NCI-H2107 (cell line): ENCODE measurements at regions not wholly inside any gene's neighbourhood (a gene's known extent, or its start where the extent isn't known, plus 50 kb on each side); places are given as distances from the start of the nearest gene placed in this dataset.
A peak's percentile ranks its signal among the peaks of the same experiment; 100 is the strongest.
"Not testable (repeated sequence)": the region's sequence is repeated elsewhere in the genome, so short reads cannot be mapped to it uniquely, and the experiment has no call there.

ENCODE experiments used
- DNase-seq: peaks from one replicate; lab custom pipeline; 2025; lab: John Stamatoyannopoulos, UW

GRCh38 chr18:58805467-58806187, 59.0 kb upstream of the ZNF532 start:
- DNase-seq = peak; percentile 48

GRCh38 chr18:58806826-58807714, 57.6 kb upstream of the ZNF532 start:
- no peak for DNase-seq

- DNase-seq = no peak
Observed at GRCh38 chr18:58807766-58808165, 56.9 kb upstream of the ZNF532 start.

GRCh38 chr18:58808349-58808748, 56.3 kb upstream of the ZNF532 start:
- DNase-seq = no peak

GRCh38 chr18:58811859-58812258, 52.8 kb upstream of the ZNF532 start:
- not testable (repeated sequence) for DNase-seq

- no peak for DNase-seq
Observed at GRCh38 chr18:58813105-58813504, 51.6 kb upstream of the ZNF532 start.

- DNase-seq = no peak
Observed at GRCh38 chr18:58813561-58814225, 51.0 kb upstream of the ZNF532 start.

GRCh38 chr18:58814317-58814716, 50.4 kb upstream of the ZNF532 start:
- no peak for DNase-seq
